Hepatocyte (in vitro differentiated cells): ENCODE measurements at regions not wholly inside any gene's neighbourhood (a gene's known extent, or its start where the extent isn't known, plus 50 kb on each side); places are given as distances from the start of the nearest gene placed in this dataset.
"Not testable (repeated sequence)": the region's sequence is repeated elsewhere in the genome, so short reads cannot be mapped to it uniquely, and the experiment has no call there.

Experiments used
- DNase-seq: peaks from one replicate; pipeline ENCODE4 v3.0.0-alpha.2; 2016; ENCODE audit warnings: low spot score
- H2AFZ ChIP-seq: fragments of 200-600 bp; sonication (generic); 2 replicates; pipeline ENCODE4 v1.6.0; 2016; ENCODE audit warnings: antibody characterized with exemption, mild to moderate bottlenecking
- H3K27ac ChIP-seq: fragments of 200-600 bp; sonication (generic); 2 replicates; pipeline ENCODE4 v1.5.1; 2016; ENCODE audit warnings: mild to moderate bottlenecking
- H3K27me3 ChIP-seq: fragments of 200-600 bp; sonication (generic); 2 replicates; pipeline ENCODE4 v1.6.1; 2016
- H3K36me3 ChIP-seq: fragments of 200-600 bp; sonication (generic); replicated peaks from 2 replicates; pipeline ENCODE4 v1.5.1; 2016; ENCODE audit warnings: low read depth; ENCODE audit not compliant: insufficient read depth
- H3K4me1 ChIP-seq: fragments of 200-600 bp; sonication (generic); 2 replicates; pipeline ENCODE4 v1.5.1; 2016; ENCODE audit warnings: mild to moderate bottlenecking, moderate library complexity; ENCODE audit not compliant: insufficient read depth
- H3K4me2 ChIP-seq: fragments of 200-600 bp; sonication (generic); 2 replicates; pipeline ENCODE4 v1.6.0; 2016
- H3K4me3 ChIP-seq: fragments of 200-600 bp; sonication (generic); 2 replicates; pipeline ENCODE4 v1.5.1; 2016; ENCODE audit warnings: mild to moderate bottlenecking
- H3K79me2 ChIP-seq: fragments of 200-600 bp; sonication (generic); 2 replicates; pipeline ENCODE4 v1.6.0; 2017; ENCODE audit warnings: mild to moderate bottlenecking
- H3K9me2 ChIP-seq: fragments of 200-600 bp; sonication (generic); replicated peaks from 2 replicates; pipeline ENCODE4 v1.6.0; 2017; ENCODE audit warnings: mild to moderate bottlenecking; ENCODE audit not compliant: insufficient read depth
- H3K9me3 ChIP-seq: fragments of 200-600 bp; sonication (generic); 2 replicates; pipeline ENCODE4 v1.5.1; 2016; ENCODE audit warnings: low read depth, mild to moderate bottlenecking
- H4K20me1 ChIP-seq: fragments of 200-600 bp; sonication (generic); 2 replicates; pipeline ENCODE4 v1.6.0; 2016; ENCODE audit warnings: mild to moderate bottlenecking; ENCODE audit not compliant: insufficient read depth, poor library complexity, severe bottlenecking
- WGBS: methylation state at CpG from one replicate; pipeline ENCODE4 v1.1.6; 2016; ENCODE audit warnings: low lambda C conversion rate; ENCODE audit errors: missing lambda C conversion rate; 5-methylcytosine and 5-hydroxymethylcytosine counted together

- no CpG with 5 or more reads among the region's 48 CpGs for WGBS
These were observed 153.7 kb upstream of the NBPF19 start for GRCh38 chr1:149320971-149321731.

DNA sequence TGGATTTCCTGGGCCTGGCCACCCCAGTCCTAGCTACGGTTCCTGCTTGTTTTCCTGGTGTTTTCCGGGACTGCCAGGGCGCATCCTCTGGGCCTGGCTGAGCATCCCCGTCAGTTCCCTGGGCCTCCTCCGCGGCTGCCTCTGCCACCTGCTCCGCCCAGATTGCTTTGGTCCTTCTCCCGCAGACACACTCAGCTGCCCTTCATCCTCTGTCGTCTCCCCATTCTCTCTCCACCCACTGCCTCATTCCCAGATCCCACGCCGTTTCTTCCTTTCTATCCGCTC is 153.2 kb upstream of the NBPF19 start:
- H3K27ac ChIP-seq, DNase-seq, H3K4me1 ChIP-seq, H3K9me3 ChIP-seq, H3K27me3 ChIP-seq, H4K20me1 ChIP-seq, H3K4me2 ChIP-seq, H3K79me2 ChIP-seq, H2AFZ ChIP-seq, H3K4me3 ChIP-seq, H3K36me3 ChIP-seq, H3K9me2 ChIP-seq: not testable (repeated sequence)
- no CpG with 5 or more reads among the region's 12 CpGs for WGBS

More at GRCh38 chr1:149320971-149321731, 153.7 kb upstream of the NBPF19 start:
- H3K27me3 ChIP-seq, H3K9me3 ChIP-seq, H3K9me2 ChIP-seq, H2AFZ ChIP-seq, H3K27ac ChIP-seq, H3K79me2 ChIP-seq, H3K4me3 ChIP-seq, H3K4me2 ChIP-seq, H4K20me1 ChIP-seq, H3K4me1 ChIP-seq, H3K36me3 ChIP-seq, DNase-seq: not testable (repeated sequence)

DNA sequence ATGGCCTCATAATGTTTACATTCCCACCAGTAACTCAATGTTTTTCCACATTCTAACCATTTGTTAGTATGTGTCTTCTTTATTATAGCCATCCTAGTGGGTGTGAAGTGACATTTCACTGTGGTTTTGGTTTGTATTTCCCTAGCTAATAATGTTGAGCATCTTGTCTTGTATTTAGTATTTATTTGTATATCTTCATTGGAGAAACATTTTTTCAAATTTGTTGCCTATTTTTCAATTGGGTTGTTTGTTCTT is 144.8 kb upstream of the NBPF19 start:
- not testable (repeated sequence) for H3K27me3 ChIP-seq, H3K4me3 ChIP-seq, H3K9me2 ChIP-seq, H3K4me1 ChIP-seq, H3K36me3 ChIP-seq, H3K79me2 ChIP-seq, H3K27ac ChIP-seq, H3K9me3 ChIP-seq, DNase-seq, H4K20me1 ChIP-seq, H2AFZ ChIP-seq, H3K4me2 ChIP-seq

DNA sequence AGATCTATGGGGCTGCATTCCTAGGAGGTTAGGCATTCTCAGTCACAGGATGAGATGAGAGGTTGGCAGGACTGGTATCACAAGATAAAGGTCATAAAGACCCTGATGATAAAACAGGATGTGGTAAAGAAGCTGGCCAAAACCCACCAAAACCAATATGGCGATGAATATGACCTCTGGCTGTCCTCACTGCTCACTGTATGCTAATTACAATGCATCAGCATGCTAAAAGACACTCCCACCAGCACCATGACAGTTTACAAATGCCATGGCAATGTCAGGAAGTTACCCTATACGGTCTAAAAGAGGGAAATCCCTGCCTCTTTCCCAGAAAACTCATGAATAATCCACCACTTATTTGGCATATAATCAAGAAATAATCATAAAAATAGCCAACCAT is 138.8 kb upstream of the NBPF19 start:
- H3K36me3 ChIP-seq, H3K9me2 ChIP-seq, H3K27ac ChIP-seq, H4K20me1 ChIP-seq, H2AFZ ChIP-seq, H3K4me2 ChIP-seq, DNase-seq, H3K4me1 ChIP-seq, H3K79me2 ChIP-seq, H3K4me3 ChIP-seq, H3K9me3 ChIP-seq, H3K27me3 ChIP-seq: not testable (repeated sequence)
- WGBS = no CpG with 5 or more reads among the region's 2 CpGs

DNA sequence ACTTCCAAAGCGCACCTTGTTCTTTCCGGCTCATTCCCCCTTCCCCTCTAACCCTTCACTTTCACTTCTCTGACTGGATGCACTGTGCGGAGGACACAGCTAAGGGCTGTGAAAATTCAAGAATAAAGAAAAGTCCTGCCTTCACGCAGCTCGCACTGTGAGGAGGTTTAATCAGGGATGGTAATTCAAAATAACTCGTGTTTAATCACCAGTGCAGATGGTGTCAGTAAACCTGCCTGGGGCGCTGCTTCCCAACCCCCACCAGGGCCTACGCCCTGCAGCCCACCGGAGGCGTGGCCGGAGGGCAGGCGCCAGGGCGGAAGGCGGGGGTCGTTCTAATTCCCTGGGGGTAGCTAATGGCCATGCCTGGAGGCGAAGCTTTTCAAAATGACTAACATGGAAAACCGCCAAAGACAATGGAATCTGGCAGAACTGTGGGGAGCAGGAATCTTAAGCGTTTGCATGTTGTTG is 136.6 kb upstream of the NBPF19 start:
- not testable (repeated sequence) for H3K4me3 ChIP-seq, H4K20me1 ChIP-seq, H3K79me2 ChIP-seq, H3K36me3 ChIP-seq, H3K27me3 ChIP-seq, DNase-seq, H3K9me3 ChIP-seq, H2AFZ ChIP-seq, H3K4me2 ChIP-seq, H3K4me1 ChIP-seq, H3K9me2 ChIP-seq, H3K27ac ChIP-seq
- no CpG with 5 or more reads among the region's 18 CpGs for WGBS

- H3K27me3 ChIP-seq, DNase-seq, H3K36me3 ChIP-seq, H3K4me2 ChIP-seq, H2AFZ ChIP-seq, H3K9me2 ChIP-seq, H3K27ac ChIP-seq, H3K79me2 ChIP-seq, H4K20me1 ChIP-seq, H3K4me3 ChIP-seq, H3K4me1 ChIP-seq, H3K9me3 ChIP-seq: not testable (repeated sequence)
- WGBS = no CpG with 5 or more reads among the region's 7 CpGs
These were observed 136.1 kb upstream of the NBPF19 start for GRCh38 chr1:149338698-149339097.

- H4K20me1 ChIP-seq, DNase-seq, H2AFZ ChIP-seq, H3K27ac ChIP-seq, H3K4me3 ChIP-seq, H3K4me1 ChIP-seq, H3K9me3 ChIP-seq, H3K4me2 ChIP-seq, H3K9me2 ChIP-seq, H3K27me3 ChIP-seq, H3K36me3 ChIP-seq, H3K79me2 ChIP-seq: not testable (repeated sequence)
- WGBS = no CpG with 5 or more reads among the region's 1 CpG
These were observed 125.4 kb upstream of the NBPF19 start for GRCh38 chr1:149349448-149349847.

DNA sequence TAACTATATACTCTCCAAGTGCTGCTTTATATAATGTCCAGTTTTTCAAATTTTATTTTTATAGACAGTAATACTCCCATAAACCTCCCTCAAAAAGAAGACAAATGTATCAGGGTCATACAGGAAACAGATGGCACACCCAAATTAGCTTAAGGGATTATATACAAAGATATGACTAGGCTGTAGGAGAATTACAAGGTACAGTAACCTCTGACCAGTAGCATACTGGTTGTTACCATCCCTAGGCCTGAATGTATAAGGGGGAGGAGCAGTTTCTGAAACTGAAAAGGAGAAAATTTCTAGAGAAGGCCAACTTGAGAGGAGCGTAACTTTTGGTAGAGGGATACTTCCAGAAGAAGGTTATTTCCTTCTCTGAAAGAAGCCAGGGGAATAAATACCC is 122.6 kb upstream of the NBPF19 start:
- H3K4me1 ChIP-seq, H3K27me3 ChIP-seq, H3K36me3 ChIP-seq, H4K20me1 ChIP-seq, H3K9me3 ChIP-seq, H3K79me2 ChIP-seq, H2AFZ ChIP-seq, DNase-seq, H3K9me2 ChIP-seq, H3K27ac ChIP-seq, H3K4me2 ChIP-seq, H3K4me3 ChIP-seq: not testable (repeated sequence)
- WGBS = no CpG with 5 or more reads among the region's 1 CpG

DNA sequence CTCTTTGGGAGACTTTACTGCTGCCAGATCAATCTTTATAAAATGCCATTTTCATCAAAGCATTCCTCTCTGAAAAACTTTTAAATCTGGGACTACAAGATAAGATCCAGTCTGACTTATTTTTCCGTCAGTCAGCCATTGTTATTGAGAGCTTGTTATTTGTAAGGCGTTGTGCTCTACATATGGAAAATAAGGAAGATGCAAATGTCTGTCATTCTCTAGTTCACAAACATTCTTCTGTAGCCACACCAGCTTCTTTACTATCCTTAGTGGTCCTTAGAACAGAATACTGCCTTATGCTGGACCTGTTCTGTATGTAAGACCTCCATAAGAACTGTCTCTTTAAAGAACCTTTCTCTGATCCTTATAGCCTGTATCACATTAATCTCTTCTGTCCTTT is 120.3 kb upstream of the NBPF19 start:
- H3K27me3 ChIP-seq, H3K36me3 ChIP-seq, H3K27ac ChIP-seq, H3K9me3 ChIP-seq, H2AFZ ChIP-seq, H3K79me2 ChIP-seq, H3K9me2 ChIP-seq, H3K4me2 ChIP-seq, H3K4me1 ChIP-seq, DNase-seq, H4K20me1 ChIP-seq, H3K4me3 ChIP-seq: not testable (repeated sequence)
- whole genome bisulfite sequencing = no CpG with 5 or more reads among the region's 2 CpGs
